ENCODE measurements at regions not wholly inside any gene's neighbourhood (a gene's known extent, or its start where the extent isn't known, plus 50 kb on each side); places are given as distances from the start of the nearest gene placed in this dataset.

DNA sequence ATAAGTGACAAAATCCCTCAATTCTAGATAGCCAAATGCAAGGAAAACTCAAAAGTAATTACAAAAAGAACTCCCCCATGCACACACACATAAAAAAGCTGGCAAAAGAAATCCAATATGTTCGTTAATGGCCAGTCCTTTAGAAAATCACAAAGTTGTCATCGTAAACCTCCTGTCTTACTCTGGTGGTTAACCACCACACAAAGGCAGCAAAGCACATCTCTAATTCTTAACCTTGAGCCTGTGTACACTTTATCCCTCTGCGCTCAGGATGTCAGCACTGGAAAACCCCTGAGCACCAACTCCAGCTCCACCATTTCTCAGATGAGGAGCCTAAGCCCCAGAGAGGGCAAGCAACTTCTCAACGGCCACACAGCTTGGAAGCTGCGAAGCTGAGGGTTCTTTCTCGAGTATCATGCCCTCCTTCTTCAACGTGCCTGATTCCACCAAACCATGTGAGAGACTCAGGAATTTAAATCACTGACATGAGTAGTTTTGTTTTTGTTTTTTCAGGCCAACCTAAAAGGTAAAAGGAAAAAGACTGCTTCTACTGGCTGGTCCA, 72.5 kb downstream of the C16orf95 start:
- peak in 1 of 5 experiments; percentile 72 for DNase-seq

DNA sequence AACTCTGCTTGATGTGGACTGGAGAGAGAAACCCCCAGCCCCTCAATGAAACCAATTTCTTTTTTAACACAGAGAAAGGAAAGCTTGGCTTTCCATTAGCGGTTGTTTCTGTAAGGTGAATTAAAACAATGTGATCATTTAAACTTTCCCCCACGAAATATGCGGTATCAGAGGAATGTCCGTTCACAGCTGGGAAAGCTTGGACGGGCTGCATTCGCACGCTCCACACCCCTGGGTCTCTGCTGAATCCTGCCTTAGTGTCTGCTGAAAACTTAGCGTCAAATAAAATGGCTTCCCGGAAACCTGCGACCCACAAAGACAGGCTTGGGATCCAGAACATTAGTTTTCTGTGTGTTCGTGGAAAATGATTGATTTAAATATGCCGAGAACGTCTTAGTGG, 71.7 kb downstream of the C16orf95 start:
- no peak for DNase-seq

DNA sequence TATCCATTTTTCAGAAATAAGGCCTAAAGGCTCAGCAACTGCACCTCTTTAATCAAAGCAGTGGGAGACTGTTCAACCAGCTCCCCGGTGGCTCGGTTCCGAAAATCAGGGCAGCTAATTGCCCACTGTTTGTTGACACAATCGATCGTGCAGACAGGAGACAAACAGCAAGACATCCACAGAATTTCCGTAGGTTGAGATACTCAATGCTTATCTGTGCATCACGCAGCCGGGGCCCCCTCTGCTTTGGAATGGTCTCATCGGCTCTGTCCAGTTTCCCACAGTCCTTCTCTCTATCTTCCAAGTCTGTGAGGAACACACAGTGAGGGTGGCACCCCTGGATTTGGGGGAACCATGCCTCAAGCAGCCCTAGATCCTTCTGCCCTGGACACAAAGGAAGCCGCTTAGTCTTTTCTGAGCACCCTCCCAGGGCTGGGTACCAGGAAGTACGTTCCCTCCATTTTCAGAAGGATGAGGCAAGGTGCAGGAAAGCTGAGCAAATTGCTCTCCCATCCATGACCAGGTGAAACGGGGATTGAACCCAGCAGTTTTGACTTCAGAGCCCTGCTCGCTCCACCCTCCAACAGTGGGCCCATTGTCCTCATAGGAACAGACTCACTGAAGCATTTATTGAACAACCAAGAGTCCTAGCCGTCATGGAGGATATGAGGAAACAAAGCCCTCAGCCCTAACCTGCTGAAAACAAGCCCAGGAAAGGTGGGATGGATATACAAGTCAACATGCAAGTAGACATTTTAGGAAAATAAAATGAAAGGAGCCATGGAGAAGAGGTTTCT, 70.7 kb downstream of the C16orf95 start:
- DNase-seq, result no peak

DNA sequence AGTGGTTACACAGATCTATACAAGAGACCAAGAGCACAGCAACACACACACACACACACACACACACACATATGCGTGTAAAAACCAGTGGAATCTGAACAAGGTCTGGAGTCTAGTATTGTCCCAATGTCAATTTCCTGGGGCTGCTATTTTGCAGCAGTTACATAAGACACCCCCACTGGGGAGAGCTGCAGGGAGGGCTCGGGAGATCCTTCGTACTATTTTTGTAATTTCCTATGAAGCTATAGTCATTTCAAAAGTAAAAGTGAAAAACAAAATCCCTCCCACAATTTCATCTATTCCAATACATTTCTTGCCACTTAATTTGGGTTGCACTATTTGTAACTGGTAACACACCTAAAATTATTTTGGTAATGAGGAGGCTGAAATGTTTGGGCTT, 68.5 kb downstream of the C16orf95 start:
- DNase-seq, result peak in 1 of 5 experiments; percentile 72

DNA sequence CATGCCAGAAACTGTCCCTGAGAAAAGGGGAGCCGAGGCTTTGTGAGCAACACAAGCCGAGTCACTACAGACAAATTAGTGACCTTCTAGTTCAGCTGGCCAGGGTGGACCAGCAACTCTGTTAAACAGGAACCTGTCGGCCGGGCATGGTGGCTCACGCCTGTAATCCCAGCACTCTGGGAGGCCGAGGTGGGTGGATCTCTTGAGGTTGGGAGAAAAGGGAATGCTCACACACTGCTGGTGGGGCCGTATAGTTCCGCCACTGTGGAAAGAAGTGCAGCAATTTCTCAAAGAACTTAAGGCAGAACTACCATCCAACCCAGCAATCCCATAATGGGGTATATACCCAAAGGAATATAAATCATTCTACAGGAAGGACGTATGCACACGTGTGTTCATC, 67.8 kb downstream of the C16orf95 start:
- DNase-seq, result no peak

DNA sequence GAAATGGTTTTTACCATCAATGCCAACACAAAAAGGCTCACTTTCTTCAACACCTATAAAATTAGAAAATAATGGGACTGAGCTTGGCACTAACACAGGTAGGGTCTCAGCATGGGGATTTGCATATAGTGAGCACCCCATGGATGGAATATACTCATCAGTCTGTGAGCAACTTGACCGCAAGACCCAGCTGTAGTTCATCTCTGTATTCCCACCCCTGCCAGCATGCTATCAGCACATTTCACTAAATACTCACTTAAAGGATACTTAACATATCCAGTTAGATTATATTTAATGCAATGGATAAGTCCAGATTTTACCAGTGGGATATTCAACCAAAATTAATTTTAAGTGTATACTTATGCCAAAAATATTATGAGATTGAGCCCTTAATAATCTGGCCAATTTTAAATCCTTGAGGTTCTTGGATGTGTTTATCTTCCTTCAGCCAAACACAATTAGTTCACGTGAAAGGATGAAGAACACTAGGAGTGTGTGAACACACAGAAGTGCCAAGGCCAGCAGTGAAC, 66.7 kb downstream of the C16orf95 start:
- no peak for DNase-seq

DNA sequence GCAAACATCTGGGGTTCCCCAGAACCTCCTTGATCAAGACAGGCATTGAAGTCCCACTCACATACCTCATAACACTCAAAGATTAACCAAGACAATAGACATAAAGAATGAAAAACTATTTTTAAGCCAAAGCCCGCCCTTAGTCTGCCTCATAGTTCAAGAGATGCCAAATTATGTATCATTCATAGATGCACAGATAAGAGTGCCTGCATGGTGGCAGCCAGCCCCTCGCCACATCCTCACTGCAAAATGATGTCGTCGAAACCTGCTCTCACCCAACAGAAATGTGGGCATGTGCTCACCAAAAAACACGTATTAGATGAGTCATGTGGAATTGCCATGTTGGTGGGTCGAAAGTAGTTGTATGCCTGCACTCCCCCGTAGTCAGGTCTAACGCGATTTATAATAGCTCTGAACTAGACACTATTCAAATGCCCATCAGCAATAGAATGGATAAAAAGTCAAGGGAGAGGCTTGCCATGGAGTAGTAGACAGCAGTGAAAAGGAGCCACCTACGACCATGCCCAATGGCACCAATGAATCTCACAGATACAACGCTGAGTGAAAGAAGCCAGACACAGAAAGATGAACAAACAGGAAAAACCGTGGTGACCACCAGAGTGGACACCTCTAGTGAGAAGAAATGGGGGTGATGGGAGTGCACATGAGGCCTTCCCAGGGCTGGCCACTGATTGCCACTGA, 64.8 kb downstream of the C16orf95 start:
- DNase-seq, result peak in 1 of 5 experiments; percentile 95
